ENCODE measurements at regions not wholly inside any gene's neighbourhood (a gene's known extent, or its start where the extent isn't known, plus 50 kb on each side); places are given as distances from the start of the nearest gene placed in this dataset.

DNA sequence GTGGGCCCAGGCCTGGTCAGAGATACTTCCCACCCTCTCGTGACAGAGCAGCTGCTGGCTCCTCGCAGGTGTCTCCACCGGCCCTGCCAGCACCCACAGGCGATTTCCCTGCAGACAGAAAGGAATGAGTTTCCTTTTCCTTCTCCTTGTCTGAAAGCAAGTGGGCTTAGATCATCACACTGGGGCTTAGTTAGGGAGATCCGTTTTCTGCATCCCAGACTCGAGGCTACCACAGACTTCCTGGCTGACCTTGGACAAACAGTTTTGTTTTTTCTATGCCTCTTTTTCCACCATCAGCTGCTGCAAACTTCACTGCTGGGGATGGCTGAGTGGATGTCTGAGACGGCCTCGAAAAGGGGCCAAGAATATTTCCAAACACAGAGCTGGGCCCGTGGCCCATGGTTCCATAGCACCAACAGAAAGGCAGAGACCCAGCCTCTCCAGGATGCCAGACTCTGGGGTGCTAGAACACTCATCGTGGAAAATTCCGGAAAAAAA, 86.5 kb downstream of the BANF2 start:
- in situ Hi-C loops (cut with MboI; ENCODE audit: low sequenced_read_pairs, unreplicated experiment) = no loop called here
- DNase-seq (ENCODE audit: low spot score) = no peak
- TF ChIP-seq, protein P1, sequence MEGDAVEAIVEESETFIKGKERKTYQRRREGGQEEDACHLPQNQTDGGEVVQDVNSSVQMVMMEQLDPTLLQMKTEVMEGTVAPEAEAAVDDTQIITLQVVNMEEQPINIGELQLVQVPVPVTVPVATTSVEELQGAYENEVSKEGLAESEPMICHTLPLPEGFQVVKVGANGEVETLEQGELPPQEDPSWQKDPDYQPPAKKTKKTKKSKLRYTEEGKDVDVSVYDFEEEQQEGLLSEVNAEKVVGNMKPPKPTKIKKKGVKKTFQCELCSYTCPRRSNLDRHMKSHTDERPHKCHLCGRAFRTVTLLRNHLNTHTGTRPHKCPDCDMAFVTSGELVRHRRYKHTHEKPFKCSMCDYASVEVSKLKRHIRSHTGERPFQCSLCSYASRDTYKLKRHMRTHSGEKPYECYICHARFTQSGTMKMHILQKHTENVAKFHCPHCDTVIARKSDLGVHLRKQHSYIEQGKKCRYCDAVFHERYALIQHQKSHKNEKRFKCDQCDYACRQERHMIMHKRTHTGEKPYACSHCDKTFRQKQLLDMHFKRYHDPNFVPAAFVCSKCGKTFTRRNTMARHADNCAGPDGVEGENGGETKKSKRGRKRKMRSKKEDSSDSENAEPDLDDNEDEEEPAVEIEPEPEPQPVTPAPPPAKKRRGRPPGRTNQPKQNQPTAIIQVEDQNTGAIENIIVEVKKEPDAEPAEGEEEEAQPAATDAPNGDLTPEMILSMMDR (IDR thresholded peaks at IDR 0.05; ENCODE audit: borderline replicate concordance, control extremely low read depth, extremely low read depth, insufficient read depth, missing control alignments) = no peak
